Cerebellar cortex (tissue), 1 donor: ENCODE measurements at regions not wholly inside any gene's neighbourhood (a gene's known extent, or its start where the extent isn't known, plus 50 kb on each side); places are given as distances from the start of the nearest gene placed in this dataset.

ENCODE experiments used
- DNase-seq: peaks from one replicate; pipeline ENCODE4 v3.0.0-alpha.2; 2015; ENCODE audit warnings: low spot score

DNA sequence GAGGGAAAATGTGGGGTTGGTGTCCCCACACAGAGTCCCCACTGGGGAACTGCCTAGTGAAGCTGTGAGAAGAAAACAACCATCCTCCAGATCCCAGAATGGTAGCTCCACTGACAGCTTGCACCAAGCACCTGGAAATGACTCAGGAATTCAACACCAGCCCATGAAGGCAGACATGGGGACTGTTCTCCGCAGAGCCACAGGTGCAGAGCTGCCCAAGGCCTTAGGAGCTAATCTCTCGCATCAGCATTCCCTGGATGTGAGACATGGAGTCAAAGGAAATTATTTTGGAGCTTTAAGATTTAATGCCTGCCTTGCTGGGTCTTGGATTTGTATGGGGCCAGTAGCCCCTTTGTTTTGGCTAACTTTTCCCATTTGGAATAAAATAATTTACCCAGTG is 367.9 kb downstream of the FAM133A start:
- DNase-seq = no peak

DNA sequence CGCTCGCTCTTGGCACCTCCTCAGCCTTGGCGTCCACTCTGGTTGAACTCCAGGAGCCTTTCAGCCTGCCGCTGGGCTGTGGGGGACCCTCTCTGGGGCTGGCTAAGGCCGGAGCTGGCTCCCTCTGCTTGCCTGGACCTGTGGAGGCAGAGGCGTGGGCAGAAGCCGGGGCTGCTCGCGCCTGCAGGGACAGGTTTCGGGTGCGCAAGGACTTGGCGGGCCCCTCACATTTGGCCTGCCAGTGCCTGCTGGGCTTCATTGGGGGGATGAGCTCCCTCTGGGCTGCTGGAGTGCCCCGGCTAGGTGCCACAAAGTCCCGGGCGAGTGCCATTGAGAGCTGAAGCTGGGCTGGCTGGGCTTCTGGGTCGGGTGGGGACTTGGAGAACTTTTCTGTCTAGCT is 371.7 kb downstream of the FAM133A start:
- DNase-seq = no peak

DNA sequence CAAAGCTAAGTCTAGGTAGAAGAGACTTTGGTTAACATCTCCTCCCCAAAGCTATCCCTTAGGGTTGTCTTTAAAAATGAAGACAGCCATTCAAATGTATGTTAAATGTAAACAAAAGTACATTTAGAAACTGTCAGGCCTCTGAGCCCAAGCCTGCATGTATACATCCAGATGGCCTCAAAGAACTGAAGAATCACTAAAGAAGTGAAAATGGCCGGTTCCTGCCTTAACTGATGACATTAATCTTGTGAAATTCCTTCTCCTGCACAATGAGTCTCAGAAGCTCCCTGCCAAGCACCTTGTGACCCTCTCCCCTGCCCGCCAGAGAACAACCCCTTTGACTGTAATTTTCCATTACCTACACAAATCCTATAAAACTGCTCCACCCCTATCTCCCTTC is 377.9 kb downstream of the FAM133A start:
- DNase-seq = no peak

- no peak for DNase-seq
Observed at GRCh38 chrX:94053575-94053974, 379.6 kb downstream of the FAM133A start.

DNA sequence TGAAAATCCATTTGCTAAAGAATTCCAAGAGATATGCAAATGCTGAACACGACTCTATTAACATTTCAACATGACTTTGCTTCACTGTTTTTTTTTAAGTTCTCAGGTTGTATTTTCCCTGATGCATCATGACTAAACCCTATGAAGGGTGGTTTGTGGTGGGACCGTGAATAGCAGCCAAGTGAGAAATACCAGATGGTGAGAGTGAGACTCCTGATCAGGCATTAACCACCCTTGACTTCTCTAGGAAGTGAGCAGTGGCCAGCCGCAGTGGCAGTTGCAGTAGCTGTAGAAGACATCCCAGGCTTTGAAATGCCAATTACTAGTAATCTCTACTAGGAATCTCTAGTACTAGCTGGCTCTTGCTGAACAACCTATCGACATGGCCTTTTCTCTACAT is 383.4 kb downstream of the FAM133A start:
- no peak for DNase-seq

GRCh38 chrX:94058728-94059382 is 384.8 kb downstream of the FAM133A start:
- DNase-seq = peak; percentile 5

- no peak for DNase-seq
Observed at GRCh38 chrX:94065091-94065490, 391.1 kb downstream of the FAM133A start.

GRCh38 chrX:94089149-94089548 is 415.1 kb downstream of the FAM133A start:
- no peak for DNase-seq

- no peak for DNase-seq
Observed at GRCh38 chrX:94097868-94098267, 423.9 kb downstream of the FAM133A start.

- DNase-seq = no peak
Observed at GRCh38 chrX:94107981-94108380, 434.0 kb downstream of the FAM133A start.

DNA sequence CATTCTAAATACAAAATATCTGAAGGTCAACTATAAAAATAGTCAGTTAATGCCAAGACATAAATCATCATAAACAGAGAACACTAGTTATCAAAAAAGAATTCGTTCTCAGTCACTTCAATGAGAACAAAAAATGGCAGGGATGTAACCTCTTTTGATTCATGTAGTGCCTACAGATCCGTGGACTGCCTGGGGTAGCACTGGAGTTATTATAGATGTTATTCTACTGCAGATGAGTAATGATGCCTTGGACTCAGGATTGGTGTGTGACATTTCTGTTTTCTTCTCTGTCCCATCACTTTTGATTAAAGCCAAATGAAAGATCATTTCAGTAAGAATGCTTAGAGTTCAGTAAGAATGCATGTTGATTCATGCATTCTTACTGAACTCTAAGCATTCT is 440.4 kb downstream of the FAM133A start:
- no peak for DNase-seq

GRCh38 chrX:94121799-94122198 is 447.8 kb downstream of the FAM133A start:
- no peak for DNase-seq

GRCh38 chrX:94123062-94123461 is 449.1 kb downstream of the FAM133A start:
- no peak for DNase-seq

GRCh38 chrX:94162971-94163370 is 489.0 kb downstream of the FAM133A start:
- no peak for DNase-seq

DNA sequence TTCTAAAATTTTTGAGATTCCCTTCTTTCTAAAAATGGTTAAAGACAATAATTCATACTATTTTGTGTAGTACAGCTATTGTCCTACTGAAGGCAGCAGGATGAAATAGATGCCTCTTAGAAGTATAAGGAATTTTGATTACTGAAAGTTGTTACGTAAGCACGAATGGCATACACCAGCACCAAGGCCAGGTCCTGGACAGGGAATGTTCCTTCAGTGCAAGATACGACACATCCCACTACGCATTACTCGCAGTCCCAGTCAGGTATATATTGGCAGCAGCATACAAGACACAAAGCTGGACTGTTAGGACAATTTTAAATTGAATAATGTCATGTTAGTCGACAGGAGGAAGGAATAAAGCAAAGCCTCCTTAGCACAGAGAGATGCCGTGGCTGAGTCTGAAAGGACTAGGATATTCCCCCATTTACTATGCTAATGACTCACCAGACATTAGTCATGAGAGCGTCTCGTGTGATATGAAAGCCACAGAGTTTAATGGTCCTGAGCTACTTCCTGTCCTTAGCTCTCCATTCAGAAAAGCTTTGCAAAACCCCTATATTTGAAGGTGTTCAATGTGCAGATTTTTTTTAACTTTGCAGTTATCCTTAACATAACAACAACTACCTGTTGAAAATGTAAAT is 504.3 kb downstream of the FAM133A start:
- DNase-seq = no peak

- DNase-seq = no peak
Observed at GRCh38 chrX:94204524-94204923, 530.5 kb downstream of the FAM133A start.

GRCh38 chrX:94216738-94217137 is 542.7 kb downstream of the FAM133A start:
- no peak for DNase-seq

- no peak for DNase-seq
Observed at GRCh38 chrX:94252211-94252610, 578.2 kb downstream of the FAM133A start.

- no peak for DNase-seq
Observed at GRCh38 chrX:94256396-94256795, 582.4 kb downstream of the FAM133A start.

DNA sequence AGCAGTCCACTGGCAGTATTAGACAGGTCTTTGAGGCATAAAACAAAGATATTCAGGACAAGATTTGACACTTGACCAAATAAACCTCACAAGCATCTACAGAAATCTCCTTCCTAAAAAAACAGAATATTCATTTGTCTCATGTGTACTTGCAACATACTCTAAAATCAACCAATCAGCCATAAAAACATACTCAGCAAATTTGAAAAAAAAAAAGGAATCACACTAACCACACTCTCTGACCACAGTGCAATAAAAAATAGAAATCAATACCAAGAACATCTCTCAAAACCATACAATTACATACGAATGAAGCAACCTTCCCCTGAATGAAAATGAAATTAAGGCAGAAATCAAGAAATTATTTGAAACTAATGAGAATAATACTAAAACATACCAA is 591.3 kb downstream of the FAM133A start:
- no peak for DNase-seq

DNA sequence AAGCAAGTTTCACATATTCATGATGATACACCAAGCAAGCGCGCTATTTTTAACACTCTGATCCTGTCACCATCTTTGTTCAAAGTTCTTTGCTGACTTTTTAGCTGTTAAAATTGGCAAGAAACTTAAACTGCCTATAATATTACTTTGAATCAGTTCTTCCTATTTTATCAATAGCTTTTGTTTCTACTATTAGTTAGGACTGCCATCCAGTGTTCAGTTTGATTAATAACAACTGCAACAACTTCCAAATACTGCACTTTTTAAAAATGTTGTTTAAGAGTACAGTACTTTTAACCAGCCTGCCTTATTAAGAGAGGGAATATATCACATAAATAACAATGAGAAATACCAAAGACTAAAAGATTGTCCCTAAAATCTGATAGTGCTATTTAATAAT is 614.3 kb downstream of the FAM133A start:
- DNase-seq = no peak

DNA sequence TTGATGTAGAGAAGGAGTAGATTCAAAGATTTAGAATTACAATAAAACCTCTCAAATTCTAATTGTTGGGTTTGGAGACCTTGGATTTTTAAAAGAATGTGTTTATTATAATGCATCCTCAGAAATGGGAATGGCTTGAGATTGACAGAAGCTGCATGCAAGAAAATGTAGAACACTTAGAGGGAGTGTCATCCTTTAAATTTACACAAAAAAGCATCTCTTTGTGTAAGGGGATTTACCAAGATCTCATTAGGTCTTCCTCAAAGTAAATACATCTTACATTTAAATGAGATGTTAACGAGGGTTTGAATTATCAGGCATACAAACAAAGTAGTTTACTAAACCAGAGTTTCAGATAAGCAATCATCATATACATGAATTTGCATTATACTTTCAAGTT is 615.0 kb downstream of the FAM133A start:
- no peak for DNase-seq

DNA sequence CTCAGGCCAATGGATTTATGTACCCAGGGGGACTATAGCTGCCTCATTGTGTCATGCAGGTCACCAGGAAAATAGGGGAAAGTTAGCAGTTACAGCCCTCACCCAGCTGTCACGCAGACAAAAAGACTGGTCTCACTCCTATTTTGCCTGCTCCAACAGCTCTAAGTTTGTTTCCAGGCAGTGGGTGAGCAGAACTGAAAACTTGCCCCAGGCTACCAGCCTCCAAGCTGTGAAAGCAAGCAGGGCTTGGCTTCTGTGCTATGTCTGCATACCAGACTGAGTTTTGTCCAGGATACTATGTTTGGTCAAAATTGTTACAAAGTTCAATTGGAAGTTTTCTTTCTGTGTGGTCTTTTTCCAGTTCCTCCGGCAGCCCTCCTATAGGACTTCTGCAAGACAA is 628.4 kb downstream of the FAM133A start:
- no peak for DNase-seq

- no peak for DNase-seq
Observed at GRCh38 chrX:94329182-94329581, 655.2 kb downstream of the FAM133A start.
